Mammary epithelial cell (primary cell): ENCODE measurements at regions not wholly inside any gene's neighbourhood (a gene's known extent, or its start where the extent isn't known, plus 50 kb on each side); places are given as distances from the start of the nearest gene placed in this dataset.

Experiments used
- CTCF ChIP-seq, 2 donors: IDR thresholded peaks in 1 of 2; conservative IDR thresholded peaks in 1 of 2; 2 replicates each; pipeline ENCODE4 v1.5.1; 2011 to 2012; ENCODE audit warnings: inconsistent platforms in 2 of 2, low read length in 2 of 2, mild to moderate bottlenecking in 2 of 2, control low read depth in 1 of 2, low read depth in 1 of 2; ENCODE audit not compliant: insufficient read depth in 1 of 2; ENCODE audit errors: extremely low read depth in 1 of 2
- EZH2 ChIP-seq: IDR thresholded peaks from 2 replicates; pipeline ENCODE4 v1.6.1; 2012; ENCODE audit warnings: low read length, inconsistent platforms, borderline replicate concordance

GRCh38 chr6:20020526-20020925, 183.4 kb downstream of the ID4 start:
- TF ChIP-seq CTCF (conservative IDR thresholded peaks at IDR 0.05 in 1 of 2, IDR thresholded peaks at IDR 0.05 in 1 of 2; ENCODE audit: extremely low read depth in 1 of 2, insufficient read depth in 1 of 2, low read depth in 1 of 2, low read length in 2 of 2) (no peak), EZH2 (no peak)
